ENCODE measurements at regions not wholly inside any gene's neighbourhood (a gene's known extent, or its start where the extent isn't known, plus 50 kb on each side); places are given as distances from the start of the nearest gene placed in this dataset.

GRCh38 chr21:38136201-38136600 lies 120.6 kb upstream of the KCNJ15 start:
- ChIA-PET POLR2A (no interaction called here), CTCF (no interaction called here)
- Histone ChIP-seq H3K27ac (ENCODE audit: low read depth, low read length) (no peak overlapping the region), H3K27me3 (ENCODE audit: insufficient read depth, low read length, poor library complexity, severe bottlenecking) (no peaks in the 10 kb centered on the region), H3K9me3 (ENCODE audit: low read length) (no peaks in the 10 kb centered on the region), H3K4me3 (ENCODE audit: low read length) (no peak overlapping the region), H3K36me3 (ENCODE audit: insufficient read depth, low read length) (no peaks in the 10 kb centered on the region), H3K4me1 (ENCODE audit: insufficient read depth, low read length) (no peaks in the 10 kb centered on the region)
- no peak overlapping the region for H3K27ac Mint-ChIP-seq
- H3K4me1 Mint-ChIP-seq, result no peaks in the 10 kb centered on the region
- H3K4me3 Mint-ChIP-seq, result no peak overlapping the region
- peaks cover 5 to 8% of the 10 kb centered on the region in 2 donors for H3K27me3 Mint-ChIP-seq
- H3K36me3 Mint-ChIP-seq, result no peaks in the 10 kb centered on the region
- no peaks in the 10 kb centered on the region for H3K9me3 Mint-ChIP-seq
- no peak for DNase-seq

- ChIA-PET POLR2A (no interaction called here), CTCF (no interaction called here)
- no peaks in the 10 kb centered on the region for H3K36me3 ChIP-seq (ENCODE audit: insufficient read depth, low read length)
- no peaks in the 10 kb centered on the region for H3K4me1 ChIP-seq (ENCODE audit: insufficient read depth, low read length)
- no peak overlapping the region for H3K27ac Mint-ChIP-seq
- no peak overlapping the region for H3K27ac ChIP-seq (ENCODE audit: low read depth, low read length)
- no peak overlapping the region for H3K4me3 ChIP-seq (ENCODE audit: low read length)
- peaks cover 0 to 2% of the 10 kb centered on the region in 2 donors for H3K27me3 Mint-ChIP-seq
- H3K9me3 ChIP-seq (ENCODE audit: low read length), result no peaks in the 10 kb centered on the region
- DNase-seq, result no peak
- no peaks in the 10 kb centered on the region for H3K36me3 Mint-ChIP-seq
- no peak overlapping the region for H3K4me3 Mint-ChIP-seq
- peaks cover 0 to 8% (median 4%) of the 10 kb centered on the region in 5 donors for H3K9me3 Mint-ChIP-seq
- no peaks in the 10 kb centered on the region for H3K27me3 ChIP-seq (ENCODE audit: insufficient read depth, low read length, poor library complexity, severe bottlenecking)
- H3K4me1 Mint-ChIP-seq, result no peaks in the 10 kb centered on the region
These were observed 117.2 kb upstream of the KCNJ15 start for GRCh38 chr21:38139380-38140168.

GRCh38 chr21:38140207-38140903 lies 116.4 kb upstream of the KCNJ15 start:
- H3K27ac Mint-ChIP-seq, result no peak overlapping the region
- H3K27me3 Mint-ChIP-seq, result peaks cover 0 to 3% of the 10 kb centered on the region in 2 donors
- no peak overlapping the region for H3K4me3 Mint-ChIP-seq
- H3K36me3 ChIP-seq (ENCODE audit: insufficient read depth, low read length), result no peaks in the 10 kb centered on the region
- no peaks in the 10 kb centered on the region for H3K36me3 Mint-ChIP-seq
- H3K4me3 ChIP-seq (ENCODE audit: low read length), result no peak overlapping the region
- no peaks in the 10 kb centered on the region for H3K4me1 Mint-ChIP-seq
- no peaks in the 10 kb centered on the region for H3K27me3 ChIP-seq (ENCODE audit: insufficient read depth, low read length, poor library complexity, severe bottlenecking)
- H3K27ac ChIP-seq (ENCODE audit: low read depth, low read length), result no peak overlapping the region
- POLR2A ChIA-PET, result no interaction called here
- CTCF ChIA-PET, result no interaction called here
- no peaks in the 10 kb centered on the region for H3K4me1 ChIP-seq (ENCODE audit: insufficient read depth, low read length)
- H3K9me3 ChIP-seq (ENCODE audit: low read length), result peaks cover 5% of the 10 kb centered on the region
- H3K9me3 Mint-ChIP-seq, result peaks cover 1 to 10% (median 7%) of the 10 kb centered on the region in 5 donors
- DNase-seq, result no peak

- Mint-ChIP-seq H3K36me3 (no peaks in the 10 kb centered on the region), H3K9me3 (peaks cover 3 to 14% (median 9%) of the 10 kb centered on the region in 5 donors), H3K27ac (no peak overlapping the region), H3K4me1 (no peaks in the 10 kb centered on the region), H3K4me3 (no peak overlapping the region), H3K27me3 (peaks cover 0 to 3% of the 10 kb centered on the region in 2 donors)
- CTCF ChIA-PET, result no interaction called here
- H3K9me3 ChIP-seq (ENCODE audit: low read length), result peaks cover 5% of the 10 kb centered on the region
- H3K27ac ChIP-seq (ENCODE audit: low read depth, low read length), result no peak overlapping the region
- POLR2A ChIA-PET, result no interaction called here
- no peaks in the 10 kb centered on the region for H3K4me1 ChIP-seq (ENCODE audit: insufficient read depth, low read length)
- H3K27me3 ChIP-seq (ENCODE audit: insufficient read depth, low read length, poor library complexity, severe bottlenecking), result no peaks in the 10 kb centered on the region
- no peak for DNase-seq
- no peak overlapping the region for H3K4me3 ChIP-seq (ENCODE audit: low read length)
- no peaks in the 10 kb centered on the region for H3K36me3 ChIP-seq (ENCODE audit: insufficient read depth, low read length)
These were observed 114.6 kb upstream of the KCNJ15 start for GRCh38 chr21:38142224-38142623.

- Mint-ChIP-seq H3K27me3 (peaks cover 0 to 3% of the 10 kb centered on the region in 2 donors), H3K36me3 (no peaks in the 10 kb centered on the region), H3K9me3 (peaks cover 3 to 15% (median 9%) of the 10 kb centered on the region in 5 donors), H3K4me1 (no peaks in the 10 kb centered on the region), H3K27ac (no peak overlapping the region), H3K4me3 (no peak overlapping the region)
- H3K4me1 ChIP-seq (ENCODE audit: insufficient read depth, low read length), result no peaks in the 10 kb centered on the region
- CTCF ChIA-PET, result no interaction called here
- POLR2A ChIA-PET, result no interaction called here
- H3K27me3 ChIP-seq (ENCODE audit: insufficient read depth, low read length, poor library complexity, severe bottlenecking), result no peaks in the 10 kb centered on the region
- H3K9me3 ChIP-seq (ENCODE audit: low read length), result peaks cover 5% of the 10 kb centered on the region
- H3K4me3 ChIP-seq (ENCODE audit: low read length), result no peak overlapping the region
- H3K27ac ChIP-seq (ENCODE audit: low read depth, low read length), result no peak overlapping the region
- no peaks in the 10 kb centered on the region for H3K36me3 ChIP-seq (ENCODE audit: insufficient read depth, low read length)
- no peak for DNase-seq
These were observed 112.6 kb upstream of the KCNJ15 start for GRCh38 chr21:38144193-38144592.

GRCh38 chr21:38145104-38145503 lies 111.7 kb upstream of the KCNJ15 start:
- H3K27ac Mint-ChIP-seq, result no peak overlapping the region
- H3K9me3 Mint-ChIP-seq, result peaks cover 3 to 15% (median 9%) of the 10 kb centered on the region in 5 donors
- no peak overlapping the region for H3K4me3 ChIP-seq (ENCODE audit: low read length)
- peaks cover 5% of the 10 kb centered on the region for H3K9me3 ChIP-seq (ENCODE audit: low read length)
- DNase-seq, result no peak
- POLR2A ChIA-PET, result no interaction called here
- H3K36me3 ChIP-seq (ENCODE audit: insufficient read depth, low read length), result no peaks in the 10 kb centered on the region
- H3K27me3 Mint-ChIP-seq, result peaks cover 0 to 3% of the 10 kb centered on the region in 2 donors
- no peaks in the 10 kb centered on the region for H3K27me3 ChIP-seq (ENCODE audit: insufficient read depth, low read length, poor library complexity, severe bottlenecking)
- H3K36me3 Mint-ChIP-seq, result no peaks in the 10 kb centered on the region
- no peaks in the 10 kb centered on the region for H3K4me1 Mint-ChIP-seq
- H3K4me3 Mint-ChIP-seq, result no peak overlapping the region
- no peak overlapping the region for H3K27ac ChIP-seq (ENCODE audit: low read depth, low read length)
- H3K4me1 ChIP-seq (ENCODE audit: insufficient read depth, low read length), result no peaks in the 10 kb centered on the region
- CTCF ChIA-PET, result no interaction called here

GRCh38 chr21:38147391-38147790 lies 109.4 kb upstream of the KCNJ15 start:
- no peaks in the 10 kb centered on the region for H3K36me3 Mint-ChIP-seq
- no peaks in the 10 kb centered on the region for H3K4me1 Mint-ChIP-seq
- H3K4me3 Mint-ChIP-seq, result no peak overlapping the region
- peaks cover 1 to 9% of the 10 kb centered on the region in 2 donors for H3K27me3 Mint-ChIP-seq
- no peaks in the 10 kb centered on the region for H3K4me1 ChIP-seq (ENCODE audit: insufficient read depth, low read length)
- no peak overlapping the region for H3K4me3 ChIP-seq (ENCODE audit: low read length)
- no peak overlapping the region for H3K27ac Mint-ChIP-seq
- H3K36me3 ChIP-seq (ENCODE audit: insufficient read depth, low read length), result no peaks in the 10 kb centered on the region
- DNase-seq, result no peak
- no peaks in the 10 kb centered on the region for H3K27me3 ChIP-seq (ENCODE audit: insufficient read depth, low read length, poor library complexity, severe bottlenecking)
- POLR2A ChIA-PET, result no interaction called here
- CTCF ChIA-PET, result interaction anchor here (0.7 kb wide), 1 partner anchor 192 kb away, joined by 3 read pairs; no protein-coding TSS in a partner anchor
- H3K9me3 Mint-ChIP-seq, result peaks cover 3 to 15% (median 9%) of the 10 kb centered on the region in 5 donors
- H3K27ac ChIP-seq (ENCODE audit: low read depth, low read length), result no peak overlapping the region
- peaks cover 5% of the 10 kb centered on the region for H3K9me3 ChIP-seq (ENCODE audit: low read length)

- H3K4me3 ChIP-seq (ENCODE audit: low read length), result no peak overlapping the region
- H3K9me3 ChIP-seq (ENCODE audit: low read length), result peaks cover 5% of the 10 kb centered on the region
- no peaks in the 10 kb centered on the region for H3K36me3 ChIP-seq (ENCODE audit: insufficient read depth, low read length)
- no peaks in the 10 kb centered on the region for H3K27me3 ChIP-seq (ENCODE audit: insufficient read depth, low read length, poor library complexity, severe bottlenecking)
- H3K4me1 ChIP-seq (ENCODE audit: insufficient read depth, low read length), result no peaks in the 10 kb centered on the region
- ChIA-PET POLR2A (no interaction called here), CTCF (no interaction called here)
- peaks cover 1 to 9% of the 10 kb centered on the region in 2 donors for H3K27me3 Mint-ChIP-seq
- no peak overlapping the region for H3K4me3 Mint-ChIP-seq
- no peak for DNase-seq
- H3K27ac Mint-ChIP-seq, result no peak overlapping the region
- H3K27ac ChIP-seq (ENCODE audit: low read depth, low read length), result no peak overlapping the region
- no peaks in the 10 kb centered on the region for H3K36me3 Mint-ChIP-seq
- H3K4me1 Mint-ChIP-seq, result no peaks in the 10 kb centered on the region
- H3K9me3 Mint-ChIP-seq, result peaks cover 3 to 15% (median 9%) of the 10 kb centered on the region in 5 donors
These were observed 108.7 kb upstream of the KCNJ15 start for GRCh38 chr21:38148046-38148445.
